ENCODE measurements at regions not wholly inside any gene's neighbourhood (a gene's known extent, or its start where the extent isn't known, plus 50 kb on each side); places are given as distances from the start of the nearest gene placed in this dataset.

- DNase-seq (ENCODE audit: low read depth in 2 of 2), result no peak
- H3K27ac ChIP-seq (ENCODE audit: insufficient read depth, low read length), result no peak overlapping the region
- no peaks in the 10 kb centered on the region for H3K9me3 ChIP-seq (ENCODE audit: control insufficient read depth, insufficient read depth, low read depth, low read length)
- no peaks in the 10 kb centered on the region for H3K79me2 ChIP-seq (ENCODE audit: control insufficient read depth, insufficient read depth, low read length)
- no peak overlapping the region for H3K4me3 ChIP-seq (replicated peaks in 1 of 4; ENCODE audit: control extremely low read depth in 1 of 4, insufficient read depth in 1 of 4, low read depth in 3 of 4, low read length in 4 of 4)
- H4K20me1 ChIP-seq (ENCODE audit: control insufficient read depth, extremely low read depth, insufficient read depth, low read length), result no peaks in the 10 kb centered on the region
- H3K27me3 ChIP-seq (ENCODE audit: control insufficient read depth, insufficient read depth, low read length), result no peaks in the 10 kb centered on the region
- H3K36me3 ChIP-seq (ENCODE audit: control insufficient read depth, insufficient read depth, low read length), result no peaks in the 10 kb centered on the region
- TF ChIP-seq, protein P1, sequence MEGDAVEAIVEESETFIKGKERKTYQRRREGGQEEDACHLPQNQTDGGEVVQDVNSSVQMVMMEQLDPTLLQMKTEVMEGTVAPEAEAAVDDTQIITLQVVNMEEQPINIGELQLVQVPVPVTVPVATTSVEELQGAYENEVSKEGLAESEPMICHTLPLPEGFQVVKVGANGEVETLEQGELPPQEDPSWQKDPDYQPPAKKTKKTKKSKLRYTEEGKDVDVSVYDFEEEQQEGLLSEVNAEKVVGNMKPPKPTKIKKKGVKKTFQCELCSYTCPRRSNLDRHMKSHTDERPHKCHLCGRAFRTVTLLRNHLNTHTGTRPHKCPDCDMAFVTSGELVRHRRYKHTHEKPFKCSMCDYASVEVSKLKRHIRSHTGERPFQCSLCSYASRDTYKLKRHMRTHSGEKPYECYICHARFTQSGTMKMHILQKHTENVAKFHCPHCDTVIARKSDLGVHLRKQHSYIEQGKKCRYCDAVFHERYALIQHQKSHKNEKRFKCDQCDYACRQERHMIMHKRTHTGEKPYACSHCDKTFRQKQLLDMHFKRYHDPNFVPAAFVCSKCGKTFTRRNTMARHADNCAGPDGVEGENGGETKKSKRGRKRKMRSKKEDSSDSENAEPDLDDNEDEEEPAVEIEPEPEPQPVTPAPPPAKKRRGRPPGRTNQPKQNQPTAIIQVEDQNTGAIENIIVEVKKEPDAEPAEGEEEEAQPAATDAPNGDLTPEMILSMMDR (conservative IDR thresholded peaks at IDR 0.05 in 1 of 2, IDR thresholded peaks at IDR 0.05 in 1 of 2; ENCODE audit: low read depth in 1 of 2, low read length in 2 of 2), result no peak
- TF ChIP-seq EZH2 (IDR thresholded peaks at IDR 0.05; ENCODE audit: low read length, missing control alignments), result no peak
- no peaks in the 10 kb centered on the region for H3K4me1 ChIP-seq (ENCODE audit: control insufficient read depth, extremely low read depth, insufficient read depth, low read length)
- H3K4me2 ChIP-seq (ENCODE audit: extremely low read depth, insufficient read depth, low read length), result no peak overlapping the region
- no peak overlapping the region for H2AFZ ChIP-seq (ENCODE audit: low read length)
- no peak overlapping the region for H3K9ac ChIP-seq (ENCODE audit: insufficient read depth, low read length)
Observed at GRCh38 chr11:25613865-25614264, 718.1 kb upstream of the ANO3 start.

- TF ChIP-seq, protein P1 (conservative IDR thresholded peaks at IDR 0.05 in 1 of 2, IDR thresholded peaks at IDR 0.05 in 1 of 2; ENCODE audit: low read depth in 1 of 2, low read length in 2 of 2), result no peak
- no peak for TF ChIP-seq EZH2 (IDR thresholded peaks at IDR 0.05; ENCODE audit: low read length, missing control alignments)
- no peaks in the 10 kb centered on the region for H3K9me3 ChIP-seq (ENCODE audit: control insufficient read depth, insufficient read depth, low read depth, low read length)
Observed at GRCh38 chr11:25615069-25615468, 716.9 kb upstream of the ANO3 start.

GRCh38 chr11:25615841-25616240 is 716.1 kb upstream of the ANO3 start:
- no peak for DNase-seq (ENCODE audit: low read depth in 2 of 2)
- Histone ChIP-seq H3K4me2 (ENCODE audit: extremely low read depth, insufficient read depth, low read length) (no peak overlapping the region), H3K27ac (ENCODE audit: insufficient read depth, low read length) (no peak overlapping the region), H3K79me2 (ENCODE audit: control insufficient read depth, insufficient read depth, low read length) (no peaks in the 10 kb centered on the region), H4K20me1 (ENCODE audit: control insufficient read depth, extremely low read depth, insufficient read depth, low read length) (no peaks in the 10 kb centered on the region), H3K4me3 (replicated peaks in 1 of 4; ENCODE audit: control extremely low read depth in 1 of 4, insufficient read depth in 1 of 4, low read depth in 3 of 4, low read length in 4 of 4) (no peak overlapping the region), H2AFZ (ENCODE audit: low read length) (no peak overlapping the region), H3K9ac (ENCODE audit: insufficient read depth, low read length) (no peak overlapping the region), H3K9me3 (ENCODE audit: control insufficient read depth, insufficient read depth, low read depth, low read length) (no peaks in the 10 kb centered on the region), H3K36me3 (ENCODE audit: control insufficient read depth, insufficient read depth, low read length) (no peaks in the 10 kb centered on the region), H3K4me1 (ENCODE audit: control insufficient read depth, extremely low read depth, insufficient read depth, low read length) (no peaks in the 10 kb centered on the region), H3K27me3 (ENCODE audit: control insufficient read depth, insufficient read depth, low read length) (no peaks in the 10 kb centered on the region)
- TF ChIP-seq EZH2 (IDR thresholded peaks at IDR 0.05; ENCODE audit: low read length, missing control alignments), result no peak
- TF ChIP-seq, protein P1 (conservative IDR thresholded peaks at IDR 0.05 in 1 of 2, IDR thresholded peaks at IDR 0.05 in 1 of 2; ENCODE audit: low read depth in 1 of 2, low read length in 2 of 2), result no peak

More at GRCh38 chr11:25615069-25615468, 716.9 kb upstream of the ANO3 start:
- H3K4me2 ChIP-seq (ENCODE audit: extremely low read depth, insufficient read depth, low read length), result no peak overlapping the region
- no peaks in the 10 kb centered on the region for H3K4me1 ChIP-seq (ENCODE audit: control insufficient read depth, extremely low read depth, insufficient read depth, low read length)
- no peak overlapping the region for H3K4me3 ChIP-seq (replicated peaks in 1 of 4; ENCODE audit: control extremely low read depth in 1 of 4, insufficient read depth in 1 of 4, low read depth in 3 of 4, low read length in 4 of 4)
- no peaks in the 10 kb centered on the region for H3K27me3 ChIP-seq (ENCODE audit: control insufficient read depth, insufficient read depth, low read length)
- no peak for DNase-seq (ENCODE audit: low read depth in 2 of 2)
- no peaks in the 10 kb centered on the region for H3K79me2 ChIP-seq (ENCODE audit: control insufficient read depth, insufficient read depth, low read length)
- no peak overlapping the region for H3K27ac ChIP-seq (ENCODE audit: insufficient read depth, low read length)
- H3K9ac ChIP-seq (ENCODE audit: insufficient read depth, low read length), result no peak overlapping the region
- no peak overlapping the region for H2AFZ ChIP-seq (ENCODE audit: low read length)
- H3K36me3 ChIP-seq (ENCODE audit: control insufficient read depth, insufficient read depth, low read length), result no peaks in the 10 kb centered on the region
- H4K20me1 ChIP-seq (ENCODE audit: control insufficient read depth, extremely low read depth, insufficient read depth, low read length), result no peaks in the 10 kb centered on the region

Data from fibroblast of lung (primary cell).